Aorta (tissue), 5 donors: ENCODE measurements at regions not wholly inside any gene's neighbourhood (a gene's known extent, or its start where the extent isn't known, plus 50 kb on each side); places are given as distances from the start of the nearest gene placed in this dataset.

Experiments used
- ATAC-seq: fragments of 200-7000 bp; cut with Tn5 transposase; one replicate; pipeline ENCODE4 v1.9.1; 2022; ENCODE audit warnings: moderate library complexity; ENCODE audit not compliant: low FRiP score
- DNase-seq, 2 donors: peaks; one replicate each; pipeline ENCODE4 v3.0.0-alpha.2; 2020
- H3K27ac ChIP-seq, 2 donors: one replicate each; pipeline ENCODE4 v1.5.1; 2013; ENCODE audit warnings: low read length in 2 of 2, mild to moderate bottlenecking in 2 of 2, moderate library complexity in 2 of 2, control low read depth in 1 of 2, inconsistent platforms in 1 of 2, low read depth in 1 of 2
- H3K27me3 ChIP-seq, 2 donors: one replicate each; pipeline ENCODE4 v1.6.1; 2013; ENCODE audit warnings: control low read depth in 1 of 2, low read length in 1 of 2, mild to moderate bottlenecking in 1 of 2, moderate library complexity in 1 of 2; ENCODE audit not compliant: insufficient read depth in 2 of 2, control insufficient read depth in 1 of 2
- H3K36me3 ChIP-seq, 2 donors: one replicate each; pipeline ENCODE4 v1.6.1; 2013; ENCODE audit warnings: control low read depth in 1 of 2, low read length in 1 of 2, mild to moderate bottlenecking in 1 of 2; ENCODE audit not compliant: insufficient read depth in 2 of 2, control insufficient read depth in 1 of 2
- H3K4me1 ChIP-seq, 2 donors: one replicate each; pipeline ENCODE4 v1.6.1; 2013; ENCODE audit warnings: low read length in 2 of 2, control low read depth in 1 of 2, mild to moderate bottlenecking in 1 of 2, moderate library complexity in 1 of 2; ENCODE audit not compliant: insufficient read depth in 2 of 2, control insufficient read depth in 1 of 2
- H3K4me3 ChIP-seq, 2 donors: one replicate each; pipeline ENCODE4 v1.5.1; 2013; ENCODE audit warnings: low read length in 2 of 2, control low read depth in 1 of 2, mild to moderate bottlenecking in 1 of 2
- H3K9me3 ChIP-seq: one replicate; pipeline ENCODE4 v1.6.1; 2013; ENCODE audit warnings: mild to moderate bottlenecking, low read length; ENCODE audit not compliant: control insufficient read depth
- WGBS, 2 donors: extraction: QIAGEN DNeasy Blood & Tissue Kit; methylation state at CpG; one replicate each; pipeline ENCODE4 v1.1.7; 2013; 5-methylcytosine and 5-hydroxymethylcytosine counted together
- intact Hi-C, 2 donors: fragments of 100-400 bp; cut with DNase I; formaldehyde crosslinking; loops; one replicate each; pipeline versions ENCODE4 v1.14.2 to v1.15.0; 2022
- donor health status: healthy with polysubstance abuse.
- donor health status: Bipolar disorder and iron deficiency.
- donor health status: DM: no; HTN: no; CAD: no.
- donor health status: DM: no; HTN: no; CAD: no.
- donor health status: DM: yes; HTN: yes; CAD: no.

DNA sequence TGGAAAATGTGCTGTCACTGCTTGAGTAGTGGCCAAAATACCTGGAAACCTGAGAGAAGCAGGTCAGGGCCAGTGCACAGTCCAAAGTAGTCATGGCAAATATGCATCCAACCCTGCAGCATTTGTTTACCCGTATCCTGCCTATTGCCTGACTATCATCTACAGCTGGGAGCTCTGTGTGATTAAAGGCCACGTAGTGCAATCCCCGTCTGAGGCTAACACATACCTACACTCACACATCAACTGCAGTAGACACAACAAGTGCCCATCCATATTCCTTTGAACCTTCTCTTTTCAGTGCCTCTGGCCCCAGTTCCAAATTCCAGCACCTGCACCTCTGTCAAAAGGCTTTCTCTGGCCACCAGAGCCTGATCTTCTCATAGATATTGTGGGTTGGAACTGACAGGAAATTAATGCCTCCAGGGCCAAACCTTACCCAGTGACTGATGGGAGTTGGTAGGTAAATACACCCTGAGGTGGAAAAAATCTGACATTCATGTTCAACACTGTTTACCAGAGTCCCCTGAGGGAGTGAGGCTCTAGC, 383.0 kb downstream of the SETD4 start:
- Histone ChIP-seq H3K4me1 (no peaks in the 10 kb centered on the region), H3K9me3 (no peaks in the 10 kb centered on the region), H3K27me3 (no peaks in the 10 kb centered on the region), H3K27ac (no peak overlapping the region), H3K36me3 (no peaks in the 10 kb centered on the region), H3K4me3 (no peak overlapping the region)
- 89 to 95% methylated on average over 3 of the region's 3 CpGs for WGBS, 2 donors
- DNase-seq (no peak), ATAC-seq (no peak)
- intact Hi-C loops = no loop called here

DNA sequence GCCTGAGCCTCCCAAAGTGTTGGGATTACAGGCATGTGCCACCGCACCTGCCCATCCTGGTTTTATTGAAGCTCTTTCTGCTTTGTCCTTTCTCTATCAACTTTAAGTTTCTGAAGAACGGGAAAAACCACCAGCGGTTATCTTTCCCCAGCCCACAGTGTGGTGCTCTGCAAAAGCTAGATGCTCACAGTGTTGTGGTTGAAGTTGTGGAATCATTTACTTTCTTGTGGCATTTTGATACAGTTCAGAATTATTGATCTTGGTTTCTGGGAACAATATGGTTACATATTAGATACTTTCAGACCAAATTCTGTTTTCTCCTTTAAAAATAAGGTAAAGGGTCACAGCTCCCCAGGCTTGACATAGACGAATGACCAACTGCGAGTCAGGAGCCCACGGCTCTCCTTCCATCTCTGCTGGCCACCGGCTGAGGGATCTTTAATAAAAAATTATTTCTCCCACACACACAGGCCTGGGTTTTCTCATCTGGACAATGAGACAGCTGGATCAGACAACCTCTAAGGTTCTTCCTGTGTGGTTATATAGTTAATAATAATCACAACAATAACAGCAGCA, 385.3 kb downstream of the SETD4 start:
- H3K9me3 ChIP-seq = no peaks in the 10 kb centered on the region
- H3K27ac ChIP-seq = no peak overlapping the region
- H3K4me3 ChIP-seq = no peak overlapping the region
- H3K36me3 ChIP-seq = no peaks in the 10 kb centered on the region
- intact Hi-C loops = no loop called here
- no peaks in the 10 kb centered on the region for H3K4me1 ChIP-seq
- ATAC-seq (no peak), DNase-seq (no peak)
- H3K27me3 ChIP-seq = no peaks in the 10 kb centered on the region
- WGBS, 2 donors = 65 to 67% methylated on average over 7 of the region's 7 CpGs

GRCh38 chr21:35674091-35674671, 386.1 kb downstream of the SETD4 start:
- WGBS, 2 donors = 90 to 91% methylated on average over 13 of the region's 13 CpGs
- H3K9me3 ChIP-seq = no peaks in the 10 kb centered on the region
- H3K4me1 ChIP-seq = no peaks in the 10 kb centered on the region
- H3K36me3 ChIP-seq = no peaks in the 10 kb centered on the region
- intact Hi-C loops = no loop called here
- no peak for ATAC-seq
- no peak overlapping the region for H3K4me3 ChIP-seq
- no peaks in the 10 kb centered on the region for H3K27me3 ChIP-seq
- no peak overlapping the region for H3K27ac ChIP-seq
- DNase-seq = no peak

- H3K27me3 ChIP-seq = no peaks in the 10 kb centered on the region
- no peaks in the 10 kb centered on the region for H3K9me3 ChIP-seq
- DNase-seq (no peak), ATAC-seq (no peak)
- H3K27ac ChIP-seq = no peak overlapping the region
- 84 to 90% methylated on average over 3 of the region's 3 CpGs for WGBS, 2 donors
- no peak overlapping the region for H3K4me3 ChIP-seq
- no peaks in the 10 kb centered on the region for H3K36me3 ChIP-seq
- intact Hi-C loops = no loop called here
- no peaks in the 10 kb centered on the region for H3K4me1 ChIP-seq
Measured at GRCh38 chr21:35672313-35672712, 388.0 kb downstream of the SETD4 start.

- DNase-seq = no peak
- H3K27me3 ChIP-seq = no peaks in the 10 kb centered on the region
- H3K9me3 ChIP-seq = no peaks in the 10 kb centered on the region
- no peak overlapping the region for H3K4me3 ChIP-seq
- intact Hi-C loops = no loop called here
- no peaks in the 10 kb centered on the region for H3K4me1 ChIP-seq
- no peaks in the 10 kb centered on the region for H3K36me3 ChIP-seq
- no peak overlapping the region for H3K27ac ChIP-seq
- WGBS, 2 donors = 85 to 91% methylated on average over 3 of the region's 3 CpGs
- no peak for ATAC-seq
Measured at GRCh38 chr21:35664683-35665082, 395.6 kb downstream of the SETD4 start.

GRCh38 chr21:35663856-35664606, 396.3 kb downstream of the SETD4 start:
- Histone ChIP-seq H3K27ac (no peak overlapping the region), H3K36me3 (no peaks in the 10 kb centered on the region), H3K9me3 (no peaks in the 10 kb centered on the region), H3K4me3 (no peak overlapping the region), H3K4me1 (no peaks in the 10 kb centered on the region), H3K27me3 (no peaks in the 10 kb centered on the region)
- whole genome bisulfite sequencing, 2 donors = 75 to 77% methylated on average over 4 of the region's 4 CpGs
- intact Hi-C loops = no loop called here
- DNase-seq (no peak), ATAC-seq (no peak)

DNA sequence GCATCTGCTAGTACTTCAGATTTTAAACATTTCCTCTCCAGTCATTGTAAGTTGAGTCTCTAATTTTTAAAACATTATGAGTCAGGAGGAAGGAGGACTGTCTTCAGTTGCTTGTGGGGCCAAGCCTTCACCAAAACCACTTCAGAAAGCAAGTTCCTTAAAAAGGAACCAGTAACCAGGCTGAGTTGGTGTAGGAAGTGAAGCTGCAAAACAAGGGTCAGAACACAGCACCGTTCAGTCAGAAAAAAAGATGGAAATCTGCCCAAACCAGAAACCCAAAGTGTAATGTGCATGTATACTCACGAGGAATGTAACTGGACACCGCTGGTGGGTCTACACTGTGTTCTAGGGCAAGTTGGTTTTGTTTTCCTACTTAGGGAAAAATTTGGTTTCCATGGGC, 402.1 kb downstream of the SETD4 start:
- intact Hi-C loops = no loop called here
- no peaks in the 10 kb centered on the region for H3K4me1 ChIP-seq
- WGBS, 2 donors = 40 to 49% methylated on average over 3 of the region's 3 CpGs
- H3K9me3 ChIP-seq = no peaks in the 10 kb centered on the region
- H3K4me3 ChIP-seq = no peak overlapping the region
- H3K27me3 ChIP-seq = no peaks in the 10 kb centered on the region
- no peak overlapping the region for H3K27ac ChIP-seq
- DNase-seq = no peak
- ATAC-seq = no peak
- no peaks in the 10 kb centered on the region for H3K36me3 ChIP-seq

DNA sequence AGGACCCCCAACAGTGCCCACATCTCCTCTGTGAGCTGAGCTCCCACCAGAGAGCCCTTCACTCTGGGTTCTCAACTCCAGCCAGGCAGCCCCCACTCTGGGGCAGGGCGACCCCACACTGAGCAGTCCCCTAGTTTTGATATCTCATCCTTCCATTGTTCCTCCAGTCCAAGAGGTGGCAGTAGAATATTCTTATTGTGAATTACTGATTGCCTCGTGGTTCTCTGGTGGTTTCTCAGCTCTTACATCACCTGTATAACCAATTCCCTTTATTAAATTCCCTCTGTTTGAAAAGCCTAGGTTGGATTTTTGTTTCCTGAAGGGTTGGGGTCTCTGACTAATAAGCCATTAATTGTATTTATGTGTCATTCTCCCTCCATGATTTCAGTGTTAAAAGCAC, 407.5 kb downstream of the SETD4 start:
- Histone ChIP-seq H3K9me3 (no peaks in the 10 kb centered on the region), H3K36me3 (no peaks in the 10 kb centered on the region), H3K4me3 (no peak overlapping the region), H3K27ac (no peak overlapping the region), H3K4me1 (no peaks in the 10 kb centered on the region), H3K27me3 (no peaks in the 10 kb centered on the region)
- intact Hi-C loops = no loop called here
- no peak for DNase-seq
- WGBS, 2 donors = 73 to 77% methylated on average over 2 of the region's 2 CpGs
- ATAC-seq = no peak

- Histone ChIP-seq H3K4me1 (no peaks in the 10 kb centered on the region), H3K36me3 (no peaks in the 10 kb centered on the region), H3K9me3 (no peaks in the 10 kb centered on the region), H3K27me3 (no peaks in the 10 kb centered on the region), H3K27ac (no peak overlapping the region), H3K4me3 (no peak overlapping the region)
- no peak for DNase-seq
- intact Hi-C loops = no loop called here
- WGBS, 2 donors = 82% methylated on average over 2 of the region's 2 CpGs
- no peak for ATAC-seq
Measured at GRCh38 chr21:35652196-35652595, 408.1 kb downstream of the SETD4 start.
